GM12878 (cell line): ENCODE measurements at regions not wholly inside any gene's neighbourhood (a gene's known extent, or its start where the extent isn't known, plus 50 kb on each side); places are given as distances from the start of the nearest gene placed in this dataset.
A peak's percentile ranks its signal among the peaks of the same experiment; 100 is the strongest.

Source experiments
- ATAC-seq: fragments of 200-7000 bp; cut with Tn5 transposase; 3 replicates; pipeline ENCODE4 v1.9.1; 2020; ENCODE audit warnings: mild to moderate bottlenecking, moderate library complexity
- BruUV-seq: library from RNA; stranded (reverse); fragments of 400-500 nt; replicated peaks from 2 replicates; lab custom pipeline; 2021; lab: Mats Ljungman, UMichigan
- CTCF ChIA-PET: fragments of 300-600 bp; sonication (Branson Sonifier 250); formaldehyde crosslinking; extraction: SDS; loops from one replicate; lab custom pipeline; 2021; ENCODE audit warnings: inconsistent platforms; lab: Yijun Ruan, JAX
- POLR2A ChIA-PET: fragments of 350-600 bp; formaldehyde crosslinking; extraction: SDS; loops from one replicate; lab custom pipeline; 2021; ENCODE audit warnings: inconsistent platforms; lab: Charles Lee
- RAD21 ChIA-PET: fragments of 300-600 bp; sonication (Branson Sonifier 250); formaldehyde crosslinking; loops from one replicate; lab custom pipeline; 2023; ENCODE audit warnings: antibody characterized with exemption; ENCODE audit not compliant: unreplicated experiment; lab: Charles Lee
- SMC1A ChIA-PET: fragments of 300-600 bp; sonication (Branson Sonifier 250); formaldehyde crosslinking; loops from one replicate; lab custom pipeline; 2023; ENCODE audit not compliant: unreplicated experiment, uncharacterized antibody; lab: Charles Lee
- DNase-seq: peaks from one replicate; pipeline ENCODE4 v3.0.0-alpha.2; 2011; ENCODE audit warnings: low read depth, low spot score
- FAIRE-seq: peaks from 3 replicates; lab custom pipeline; 2011; peaks lifted over from hg19 to GRCh38; lab: Jason Lieb, UNC
- H2AFZ ChIP-seq: 2 replicates; pipeline ENCODE4 v1.6.0; 2011; ENCODE audit warnings: low read depth, low read length, control low read depth; ENCODE audit not compliant: control insufficient read depth
- H3K27ac ChIP-seq: 2 replicates; pipeline ENCODE4 v1.5.1; 2011; ENCODE audit warnings: control low read depth; ENCODE audit not compliant: control insufficient read depth, insufficient read depth
- H3K27me3 ChIP-seq, 2 experiments: replicated peaks in 1 of 2; 2 replicates each; pipeline versions ENCODE4 v1.6.0 to v1.6.1; 2011; ENCODE audit warnings: low read length in 1 of 2; ENCODE audit not compliant: control insufficient read depth in 2 of 2, insufficient read depth in 2 of 2
- H3K36me3 ChIP-seq, 2 experiments: 2 replicates each; pipeline ENCODE4 v1.5.1; 2011; ENCODE audit warnings: low read length in 1 of 2; ENCODE audit not compliant: control insufficient read depth in 2 of 2, insufficient read depth in 2 of 2
- H3K4me1 ChIP-seq: 2 replicates; pipeline ENCODE4 v1.6.1; 2011; ENCODE audit warnings: mild to moderate bottlenecking, low read length, moderate library complexity, mixed read lengths; ENCODE audit not compliant: control insufficient read depth, insufficient read depth
- H3K4me2 ChIP-seq: 2 replicates; pipeline ENCODE4 v1.6.0; 2011; ENCODE audit warnings: control low read depth; ENCODE audit not compliant: control insufficient read depth, insufficient read depth
- H3K4me3 ChIP-seq: fragments of 200-600 bp; sonication (generic); 2 replicates; pipeline ENCODE4 v1.5.1; 2016
- H3K79me2 ChIP-seq: 2 replicates; pipeline ENCODE4 v1.6.0; 2011; ENCODE audit warnings: low read length; ENCODE audit not compliant: control insufficient read depth, insufficient read depth
- H3K9ac ChIP-seq: 2 replicates; pipeline ENCODE4 v1.8.0; 2011; ENCODE audit warnings: low read length, control low read depth, mixed read lengths; ENCODE audit not compliant: control insufficient read depth, insufficient read depth
- H3K9me3 ChIP-seq: replicated peaks from 3 replicates; pipeline ENCODE4 v1.5.1; 2011; ENCODE audit warnings: mild to moderate bottlenecking, low read length; ENCODE audit not compliant: control insufficient read depth, insufficient read depth
- H4K20me1 ChIP-seq: 2 replicates; pipeline ENCODE4 v1.6.0; 2011; ENCODE audit not compliant: control insufficient read depth, insufficient read depth
- BMI1 ChIP-seq: fragments of 450-650 bp; IDR thresholded peaks from 2 replicates; pipeline ENCODE4 v1.6.1; 2016; ENCODE audit warnings: mild to moderate bottlenecking, moderate library complexity, borderline replicate concordance
- EP300 ChIP-seq, 2 experiments: fragments of 150-350 bp in 1 of 2; IDR thresholded peaks; 2 replicates each; pipeline ENCODE4 v1.6.1; 2011 to 2012; ENCODE audit warnings: low read depth in 2 of 2, low read length in 2 of 2, borderline replicate concordance in 1 of 2, improper control_type of control experiment in 1 of 2, inconsistent platforms in 1 of 2; ENCODE audit not compliant: control insufficient read depth in 1 of 2
- GATAD2B ChIP-seq: fragments of 450-650 bp; conservative IDR thresholded peaks from 2 replicates; pipeline ENCODE4 v1.6.1; 2017; ENCODE audit warnings: low read depth, mild to moderate bottlenecking, moderate library complexity
- IKZF2 ChIP-seq, 2 experiments: fragments of 450-650 bp; IDR thresholded peaks; 2 replicates each; pipeline ENCODE4 v1.6.1; 2017; ENCODE audit warnings: mild to moderate bottlenecking in 2 of 2, moderate library complexity in 2 of 2
- JUNB ChIP-seq: IDR thresholded peaks from 2 replicates; pipeline ENCODE4 v1.6.1; 2016; ENCODE audit warnings: antibody characterized with exemption, mild to moderate bottlenecking
- MTA3 ChIP-seq: IDR thresholded peaks from 2 replicates; pipeline ENCODE4 v1.6.1; 2012; ENCODE audit warnings: low read length, inconsistent platforms, borderline replicate concordance
- NR2C2 ChIP-seq: IDR thresholded peaks from 2 replicates; pipeline ENCODE4 v1.6.1; 2011; ENCODE audit warnings: borderline replicate concordance, low read depth; ENCODE audit not compliant: control insufficient read depth, insufficient read length
- PML ChIP-seq: IDR thresholded peaks from 2 replicates; pipeline ENCODE4 v1.6.1; 2012; ENCODE audit warnings: low read length, inconsistent platforms
- POU2F2 ChIP-seq: IDR thresholded peaks from 3 replicates; pipeline ENCODE4 v1.6.1; 2011; ENCODE audit warnings: low read depth, mild to moderate bottlenecking, low read length, borderline replicate concordance
- RELB ChIP-seq: fragments of 450-650 bp; IDR thresholded peaks from 2 replicates; pipeline ENCODE4 v1.6.1; 2017; ENCODE audit warnings: low read depth, mild to moderate bottlenecking, moderate library complexity
- RUNX3 ChIP-seq: IDR thresholded peaks from 2 replicates; pipeline ENCODE4 v1.6.1; 2012; ENCODE audit warnings: low read length, inconsistent platforms
- SPI1 ChIP-seq: IDR thresholded peaks from 2 replicates; pipeline ENCODE4 v1.6.1; 2011; ENCODE audit warnings: low read depth, mild to moderate bottlenecking, low read length, moderate library complexity, borderline replicate concordance; ENCODE audit not compliant: insufficient read depth
- WGBS: methylation state at CpG from one replicate; pipeline ENCODE4 v1.1.6; 2016; ENCODE audit warnings: low lambda C conversion rate; ENCODE audit not compliant: insufficient replicate concordance, insufficient coverage; ENCODE audit errors: missing lambda C conversion rate; 5-methylcytosine and 5-hydroxymethylcytosine counted together
- in situ Hi-C: fragments of 300-500 bp; cut with MboI; formaldehyde crosslinking; loops from 9 replicates; pipeline ENCODE4 v1.14.3; 2018; ENCODE audit warnings: mixed read lengths
- intact Hi-C: fragments of 100-400 bp; cut with micrococcal nuclease; formaldehyde crosslinking; loops from one replicate; pipeline ENCODE4 v1.14.2; 2022; ENCODE audit not compliant: unreplicated experiment

- no peaks in the 10 kb centered on the region for H4K20me1 ChIP-seq
- H2AFZ ChIP-seq: no peak overlapping the region
- peak; percentile 53; the same call in 1 of the 2 replicates for TF ChIP-seq RUNX3
- TF ChIP-seq POU2F2: no peak
- peak; percentile 18; the same call in 1 of the 2 replicates for TF ChIP-seq RELB
- peak; percentile 84 for TF ChIP-seq BMI1
- TF ChIP-seq IKZF2 (IDR thresholded peaks at IDR 0.05): no peak
- H3K9ac ChIP-seq: no peak overlapping the region
- FAIRE-seq (no peak), DNase-seq (no peak), ATAC-seq (peak; percentile 84)
- no peaks in the 10 kb centered on the region for H3K4me1 ChIP-seq
- H3K9me3 ChIP-seq: no peaks in the 10 kb centered on the region
- no peaks in the 10 kb centered on the region for H3K27me3 ChIP-seq
- CTCF ChIA-PET: interaction anchor here (0.6 to 2.7 kb wide), 4 partner anchors 8 to 120 kb away, joined by 3 to 8 read pairs (median 4); no protein-coding TSS in a partner anchor
- intact Hi-C loops (no loop called here), in situ Hi-C loops (no loop called here)
- H3K4me2 ChIP-seq: no peak overlapping the region
- SMC1A ChIA-PET: interaction anchor here (0.5 to 1.1 kb wide), 2 partner anchors 10 to 550 kb away, joined by 3 read pairs; no protein-coding TSS in a partner anchor
- H3K27ac ChIP-seq: no peak overlapping the region
- H3K79me2 ChIP-seq: no peaks in the 10 kb centered on the region
- BruUV-seq: no TSS peak
- H3K36me3 ChIP-seq: no peaks in the 10 kb centered on the region
- RAD21 ChIA-PET: interaction anchor here (0.6 kb wide), 1 partner anchor 11 kb away, joined by 3 read pairs; no protein-coding TSS in a partner anchor
- POLR2A ChIA-PET: no interaction called here
- no peak overlapping the region for H3K4me3 ChIP-seq
- WGBS: 24% methylated on average over 2 of the region's 2 CpGs
Measured at GRCh38 chr6:9370480-9370879, 935.1 kb upstream of the SLC35B3 start.

- ChIA-PET RAD21 (no interaction called here), SMC1A (interaction anchor here (1.5 kb wide), 1 partner anchor 10 kb away, joined by 4 read pairs; no protein-coding TSS in a partner anchor), CTCF (no interaction called here)
- ATAC-seq (no peak), FAIRE-seq (no peak), DNase-seq (no peak)
- no peak overlapping the region for H3K4me2 ChIP-seq
- no peaks in the 10 kb centered on the region for H3K27me3 ChIP-seq
- H3K9ac ChIP-seq: no peak overlapping the region
- intact Hi-C loops: no loop called here
- TF ChIP-seq NR2C2: no peak
- no peak for TF ChIP-seq GATAD2B
- TF ChIP-seq PML: no peak
- no peak for TF ChIP-seq JUNB
- no peak for TF ChIP-seq MTA3
- no peak for TF ChIP-seq SPI1
- TF ChIP-seq EP300 (IDR thresholded peaks at IDR 0.05; ENCODE audit: borderline replicate concordance in 1 of 2, control insufficient read depth in 1 of 2, low read depth in 2 of 2, low read length in 2 of 2): no peak
- TF ChIP-seq IKZF2 (IDR thresholded peaks at IDR 0.05): no peak
- TF ChIP-seq, all 136 proteins: peak for 0
- no TSS peak for BruUV-seq
- H2AFZ ChIP-seq: no peak overlapping the region
- H3K36me3 ChIP-seq: no peaks in the 10 kb centered on the region
- H3K79me2 ChIP-seq: no peaks in the 10 kb centered on the region
- H3K9me3 ChIP-seq: no peaks in the 10 kb centered on the region
- no peaks in the 10 kb centered on the region for H4K20me1 ChIP-seq
- H3K4me3 ChIP-seq: no peak overlapping the region
- in situ Hi-C loops: no loop called here
- no peak overlapping the region for H3K27ac ChIP-seq
- POLR2A ChIA-PET: no interaction called here
- H3K4me1 ChIP-seq: no peaks in the 10 kb centered on the region
Measured at GRCh38 chr6:9365378-9365777, 930.0 kb upstream of the SLC35B3 start.
